ENCODE measurements at regions not wholly inside any gene's neighbourhood (a gene's known extent, or its start where the extent isn't known, plus 50 kb on each side); places are given as distances from the start of the nearest gene placed in this dataset.

DNA sequence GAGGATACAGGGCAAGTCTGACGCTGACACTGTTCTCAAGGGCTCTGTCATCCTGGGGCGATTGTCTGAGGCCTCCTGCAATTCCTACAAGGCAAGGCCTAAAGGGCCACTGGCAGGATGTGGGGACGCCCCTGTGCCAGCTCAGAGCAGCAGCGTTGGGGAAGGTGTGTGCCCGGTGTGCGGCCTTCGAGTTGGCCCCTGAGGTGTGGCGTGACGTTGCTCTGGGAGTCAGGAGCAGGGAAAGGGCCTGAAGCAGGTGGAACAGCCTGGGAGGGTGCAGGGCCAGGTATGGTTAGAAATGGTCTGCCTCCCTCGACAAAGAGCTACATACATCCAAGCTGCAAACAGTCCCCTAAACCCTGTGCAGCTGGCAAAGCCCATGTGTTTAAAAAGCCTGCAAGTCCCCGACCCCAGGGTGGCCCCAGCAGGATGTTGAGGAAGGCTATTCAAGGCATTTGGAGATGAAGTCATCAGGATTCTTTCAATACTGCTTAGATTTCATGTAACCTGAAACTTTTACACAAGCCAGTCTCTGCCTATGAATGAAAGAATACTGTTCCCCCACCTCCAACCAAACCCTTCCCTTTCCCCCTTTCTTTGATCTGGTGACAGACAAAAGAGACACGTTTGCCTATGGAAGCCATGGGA lies 142.5 kb upstream of the TNS3 start:
- TF ChIP-seq ZFX (IDR thresholded peaks at IDR 0.05) = no peak
- TF ChIP-seq, protein P1, sequence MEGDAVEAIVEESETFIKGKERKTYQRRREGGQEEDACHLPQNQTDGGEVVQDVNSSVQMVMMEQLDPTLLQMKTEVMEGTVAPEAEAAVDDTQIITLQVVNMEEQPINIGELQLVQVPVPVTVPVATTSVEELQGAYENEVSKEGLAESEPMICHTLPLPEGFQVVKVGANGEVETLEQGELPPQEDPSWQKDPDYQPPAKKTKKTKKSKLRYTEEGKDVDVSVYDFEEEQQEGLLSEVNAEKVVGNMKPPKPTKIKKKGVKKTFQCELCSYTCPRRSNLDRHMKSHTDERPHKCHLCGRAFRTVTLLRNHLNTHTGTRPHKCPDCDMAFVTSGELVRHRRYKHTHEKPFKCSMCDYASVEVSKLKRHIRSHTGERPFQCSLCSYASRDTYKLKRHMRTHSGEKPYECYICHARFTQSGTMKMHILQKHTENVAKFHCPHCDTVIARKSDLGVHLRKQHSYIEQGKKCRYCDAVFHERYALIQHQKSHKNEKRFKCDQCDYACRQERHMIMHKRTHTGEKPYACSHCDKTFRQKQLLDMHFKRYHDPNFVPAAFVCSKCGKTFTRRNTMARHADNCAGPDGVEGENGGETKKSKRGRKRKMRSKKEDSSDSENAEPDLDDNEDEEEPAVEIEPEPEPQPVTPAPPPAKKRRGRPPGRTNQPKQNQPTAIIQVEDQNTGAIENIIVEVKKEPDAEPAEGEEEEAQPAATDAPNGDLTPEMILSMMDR (conservative IDR thresholded peaks at IDR 0.05) = no peak
- H3K27ac ChIP-seq = no peak overlapping the region

DNA sequence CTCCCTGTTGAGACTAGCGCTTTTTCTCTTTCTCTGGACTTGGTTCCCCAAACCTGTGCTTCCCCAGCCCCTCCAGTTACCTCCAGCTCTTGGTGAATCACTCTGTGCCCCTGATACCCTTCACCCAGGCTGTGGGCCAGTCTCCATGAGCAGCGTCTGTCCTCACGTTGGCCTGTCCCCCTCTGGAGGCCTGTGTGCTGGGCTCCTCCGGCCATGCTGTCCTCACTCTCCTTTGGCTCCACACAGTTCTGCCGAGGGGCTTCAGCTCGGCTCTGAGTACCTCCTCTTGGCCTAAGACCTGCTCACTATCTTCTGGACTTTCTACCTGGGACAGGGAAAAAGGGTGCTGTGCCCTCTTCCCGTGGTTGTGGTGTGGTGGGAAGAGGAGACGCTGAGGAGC lies 140.2 kb upstream of the TNS3 start:
- H3K27ac ChIP-seq = no peak overlapping the region
- TF ChIP-seq ZFX (IDR thresholded peaks at IDR 0.05) = no peak
- TF ChIP-seq, protein P1 (conservative IDR thresholded peaks at IDR 0.05) = no peak

DNA sequence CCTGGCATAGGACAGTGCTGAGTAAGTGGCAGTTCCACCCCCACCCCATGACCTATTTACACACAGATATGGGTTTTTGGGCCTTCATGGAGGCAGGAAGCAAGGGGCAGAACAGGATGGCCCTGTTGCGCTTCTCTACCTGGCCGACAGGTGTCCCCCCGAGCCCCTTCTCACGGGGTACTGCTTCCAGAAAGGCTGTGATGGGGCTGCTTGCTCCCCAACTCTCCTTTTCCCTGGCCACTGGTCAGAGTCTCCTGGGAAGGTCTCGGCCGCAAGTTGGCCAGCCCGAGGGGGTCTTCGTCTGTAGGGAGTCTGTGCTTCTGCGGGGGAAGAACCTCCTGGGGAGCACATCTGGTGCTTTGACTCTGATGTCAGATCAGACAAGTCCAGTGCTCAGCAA lies 139.8 kb upstream of the TNS3 start:
- no peak for TF ChIP-seq ZFX (IDR thresholded peaks at IDR 0.05)
- TF ChIP-seq, protein P1 (conservative IDR thresholded peaks at IDR 0.05) = peak; percentile 67
- no peak overlapping the region for H3K27ac ChIP-seq

DNA sequence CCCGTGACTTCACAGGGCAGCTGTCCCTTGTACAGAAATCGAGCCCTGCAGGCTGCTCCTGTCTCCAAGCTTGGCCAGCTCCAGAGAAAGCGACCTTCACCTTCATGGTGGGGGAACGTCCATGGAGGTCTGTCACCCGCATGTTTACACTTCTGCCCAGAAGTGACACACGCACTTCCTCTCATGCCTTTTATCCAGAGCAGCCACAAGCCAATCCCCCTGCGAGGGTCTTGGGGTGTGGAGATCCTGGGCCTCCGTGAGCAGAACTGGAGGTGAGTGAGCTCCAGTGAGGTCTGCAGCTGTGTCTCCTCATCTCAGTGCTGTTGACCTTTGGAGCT lies 139.0 kb upstream of the TNS3 start:
- no peak for TF ChIP-seq ZFX (IDR thresholded peaks at IDR 0.05)
- TF ChIP-seq, protein P1 (conservative IDR thresholded peaks at IDR 0.05) = no peak
- H3K27ac ChIP-seq = no peak overlapping the region

DNA sequence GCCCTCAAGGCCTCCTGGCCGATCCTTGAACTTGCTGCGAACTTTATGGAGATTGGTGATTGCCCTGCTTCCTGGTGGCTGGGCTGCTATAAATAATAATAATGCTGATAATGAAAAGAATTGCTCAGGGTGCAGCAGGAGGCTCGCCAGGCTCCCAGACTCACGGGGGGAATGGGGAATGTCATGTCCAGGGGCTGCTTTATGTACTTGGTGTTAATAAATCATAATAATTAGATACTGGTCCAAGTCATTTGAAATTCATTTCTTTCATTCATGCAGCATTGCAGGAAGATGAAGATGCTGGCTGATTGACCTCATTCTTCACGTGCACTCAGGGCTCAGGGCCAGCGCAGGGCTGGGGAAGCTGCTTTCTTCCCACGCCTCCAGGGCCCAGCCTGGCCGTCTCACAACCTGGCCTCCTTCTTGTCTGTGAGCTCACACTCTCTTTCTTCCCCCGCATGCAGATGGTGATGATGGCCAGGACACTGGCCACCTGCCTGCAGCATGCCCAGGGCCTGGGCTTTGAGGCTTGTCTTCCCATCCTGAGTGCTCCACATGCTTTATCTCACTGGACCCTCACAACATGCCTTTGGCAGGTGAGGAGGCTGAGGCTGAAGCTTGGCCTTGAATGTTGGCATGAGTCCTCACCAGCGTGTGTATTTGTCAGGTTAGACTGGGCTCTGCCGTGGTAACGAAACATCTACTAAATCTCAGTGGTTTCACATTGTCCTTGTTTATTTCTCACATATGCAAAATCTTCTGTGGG lies 138.4 kb upstream of the TNS3 start:
- no peak overlapping the region for H3K27ac ChIP-seq
- TF ChIP-seq, protein P1 (conservative IDR thresholded peaks at IDR 0.05) = no peak
- no peak for TF ChIP-seq ZFX (IDR thresholded peaks at IDR 0.05)

DNA sequence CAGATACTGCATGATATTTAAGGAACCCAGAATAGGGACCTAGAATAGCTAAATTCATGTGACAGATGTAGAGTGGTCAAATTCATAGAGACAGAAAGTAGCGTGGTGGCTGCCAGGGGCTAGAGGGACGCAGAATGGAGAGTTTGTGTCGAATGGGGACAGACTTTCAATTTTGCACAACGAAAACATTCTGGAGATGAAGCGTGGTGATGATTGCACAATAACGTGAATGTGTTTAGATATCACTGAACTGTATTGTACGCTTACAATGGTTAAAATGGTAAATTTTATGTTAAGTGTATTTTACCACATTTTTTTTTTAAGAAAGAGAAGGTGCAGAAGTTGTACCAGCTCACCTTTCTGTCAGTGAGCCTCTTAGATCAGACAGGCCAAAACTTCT lies 137.8 kb upstream of the TNS3 start:
- H3K27ac ChIP-seq = no peak overlapping the region
- TF ChIP-seq ZFX (IDR thresholded peaks at IDR 0.05) = no peak
- TF ChIP-seq, protein P1 (conservative IDR thresholded peaks at IDR 0.05) = no peak

DNA sequence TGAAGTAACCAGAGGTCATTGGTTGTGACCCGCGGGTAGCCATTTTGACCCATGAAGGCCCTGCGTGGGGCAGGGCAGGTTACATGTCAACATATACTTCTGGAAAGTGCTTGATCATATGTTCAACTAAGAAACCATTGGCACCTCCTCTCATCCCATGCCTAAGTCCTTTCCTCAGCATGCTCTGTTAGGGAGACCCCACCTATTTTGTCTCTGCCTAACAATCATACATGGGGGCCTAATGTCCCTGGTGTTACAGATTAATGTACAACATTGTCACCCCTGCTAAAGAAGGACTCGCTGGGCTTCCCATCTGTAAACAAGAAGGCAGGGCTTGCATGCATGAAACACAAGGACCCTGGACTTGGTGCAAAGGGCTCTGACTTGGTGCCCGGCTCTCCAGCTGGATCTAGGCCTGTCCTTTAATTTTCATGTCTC lies 133.7 kb upstream of the TNS3 start:
- no peak for TF ChIP-seq ZFX (IDR thresholded peaks at IDR 0.05)
- TF ChIP-seq, protein P1 (conservative IDR thresholded peaks at IDR 0.05) = no peak
- H3K27ac ChIP-seq = no peak overlapping the region

Data from C4-2B (cell line).